CD4-positive, alpha-beta T cell treated with Interleukin-1 beta for 1 hour (primary cell): ENCODE measurements at regions not wholly inside any gene's neighbourhood (a gene's known extent, or its start where the extent isn't known, plus 50 kb on each side); places are given as distances from the start of the nearest gene placed in this dataset.
"Not testable (repeated sequence)": the region's sequence is repeated elsewhere in the genome, so short reads cannot be mapped to it uniquely, and the experiment has no call there.

Experiments used
- DNase-seq, 2 donors: peaks; one replicate each; pipeline ENCODE4 v3.0.0-alpha.2; 2020 to 2022

- DNase-seq: no peak
Measured at GRCh38 chr20:19026901-19027644, 185.4 kb upstream of the SLC24A3 start.

GRCh38 chr20:19027971-19028370 is 184.5 kb upstream of the SLC24A3 start:
- no peak for DNase-seq

GRCh38 chr20:19041787-19042186 is 170.7 kb upstream of the SLC24A3 start:
- no peak for DNase-seq

- DNase-seq: no peak
Measured at GRCh38 chr20:19045371-19045770, 167.1 kb upstream of the SLC24A3 start.

- no peak for DNase-seq
Measured at GRCh38 chr20:19047040-19047950, 165.1 kb upstream of the SLC24A3 start.

- no peak for DNase-seq
Measured at GRCh38 chr20:19047951-19048296, 164.5 kb upstream of the SLC24A3 start.

GRCh38 chr20:19048995-19049501 is 163.4 kb upstream of the SLC24A3 start:
- no peak for DNase-seq

GRCh38 chr20:19049514-19049913 is 162.9 kb upstream of the SLC24A3 start:
- no peak for DNase-seq

- DNase-seq: no peak
Measured at GRCh38 chr20:19056909-19057308, 155.5 kb upstream of the SLC24A3 start.

GRCh38 chr20:19064788-19065187 is 147.7 kb upstream of the SLC24A3 start:
- DNase-seq: not testable (repeated sequence)

- DNase-seq: no peak
Measured at GRCh38 chr20:19067986-19068385, 144.5 kb upstream of the SLC24A3 start.

- no peak for DNase-seq
Measured at GRCh38 chr20:19070026-19070425, 142.4 kb upstream of the SLC24A3 start.

- no peak for DNase-seq
Measured at GRCh38 chr20:19070681-19071445, 141.6 kb upstream of the SLC24A3 start.

- no peak for DNase-seq
Measured at GRCh38 chr20:19071446-19071725, 141.1 kb upstream of the SLC24A3 start.

- no peak for DNase-seq
Measured at GRCh38 chr20:19071902-19072498, 140.4 kb upstream of the SLC24A3 start.

GRCh38 chr20:19072988-19073387 is 139.5 kb upstream of the SLC24A3 start:
- no peak for DNase-seq

GRCh38 chr20:19073584-19074218 is 138.7 kb upstream of the SLC24A3 start:
- no peak for DNase-seq

GRCh38 chr20:19074356-19074755 is 138.1 kb upstream of the SLC24A3 start:
- DNase-seq: no peak

GRCh38 chr20:19074828-19075516 is 137.5 kb upstream of the SLC24A3 start:
- peak; percentile 12 to 41 for DNase-seq

GRCh38 chr20:19077370-19078220 is 134.8 kb upstream of the SLC24A3 start:
- no peak for DNase-seq
